Lower lobe of right lung (tissue), 2 donors: ENCODE measurements at regions not wholly inside any gene's neighbourhood (a gene's known extent, or its start where the extent isn't known, plus 50 kb on each side); places are given as distances from the start of the nearest gene placed in this dataset.

Experiments
- ATAC-seq, 2 donors: fragments of 200-7000 bp; cut with Tn5 transposase; one replicate each; pipeline ENCODE4 v1.9.1; 2020 to 2022; ENCODE audit warnings: mild to moderate bottlenecking in 2 of 2, moderate library complexity in 2 of 2
- DNase-seq: peaks from one replicate; pipeline ENCODE4 v3.0.0-alpha.2; 2020
- H3K27ac ChIP-seq: fragments of 200-600 bp; one replicate; pipeline ENCODE4 v1.8.0; 2022
- H3K27me3 ChIP-seq: fragments of 200-600 bp; one replicate; pipeline ENCODE4 v1.8.0; 2022; ENCODE audit warnings: low read depth
- H3K36me3 ChIP-seq: fragments of 200-600 bp; one replicate; pipeline ENCODE4 v1.8.0; 2022; ENCODE audit warnings: mild to moderate bottlenecking
- H3K4me1 ChIP-seq: fragments of 200-600 bp; one replicate; pipeline ENCODE4 v1.8.0; 2022
- H3K4me3 ChIP-seq: fragments of 200-600 bp; one replicate; pipeline ENCODE4 v1.8.0; 2022; ENCODE audit warnings: mild to moderate bottlenecking
- H3K9me3 ChIP-seq: fragments of 200-600 bp; one replicate; pipeline ENCODE4 v1.8.0; 2022
- CTCF ChIP-seq: fragments of 200-600 bp; IDR thresholded peaks from one replicate; pipeline ENCODE4 v1.8.0; 2022; ENCODE audit warnings: antibody characterized with exemption, mild to moderate bottlenecking
- intact Hi-C: fragments of 100-400 bp; cut with DNase I; formaldehyde crosslinking; loops from one replicate; pipeline ENCODE4 v1.11.0; 2022
- donor health status: DM: no; HTN: yes; CAD: no; lungs with severe emphysema.

- intact Hi-C loops = no loop called here
- ATAC-seq (no peak), DNase-seq (no peak)
- TF ChIP-seq CTCF = no peak
- H3K4me1 ChIP-seq = no peaks in the 10 kb centered on the region
- no peaks in the 10 kb centered on the region for H3K27me3 ChIP-seq
- no peaks in the 10 kb centered on the region for H3K9me3 ChIP-seq
- no peak overlapping the region for H3K27ac ChIP-seq
- H3K4me3 ChIP-seq = no peak overlapping the region
- H3K36me3 ChIP-seq = no peaks in the 10 kb centered on the region
These were observed 93.2 kb upstream of the LRIG1 start for GRCh38 chr3:66593978-66594377.

DNA sequence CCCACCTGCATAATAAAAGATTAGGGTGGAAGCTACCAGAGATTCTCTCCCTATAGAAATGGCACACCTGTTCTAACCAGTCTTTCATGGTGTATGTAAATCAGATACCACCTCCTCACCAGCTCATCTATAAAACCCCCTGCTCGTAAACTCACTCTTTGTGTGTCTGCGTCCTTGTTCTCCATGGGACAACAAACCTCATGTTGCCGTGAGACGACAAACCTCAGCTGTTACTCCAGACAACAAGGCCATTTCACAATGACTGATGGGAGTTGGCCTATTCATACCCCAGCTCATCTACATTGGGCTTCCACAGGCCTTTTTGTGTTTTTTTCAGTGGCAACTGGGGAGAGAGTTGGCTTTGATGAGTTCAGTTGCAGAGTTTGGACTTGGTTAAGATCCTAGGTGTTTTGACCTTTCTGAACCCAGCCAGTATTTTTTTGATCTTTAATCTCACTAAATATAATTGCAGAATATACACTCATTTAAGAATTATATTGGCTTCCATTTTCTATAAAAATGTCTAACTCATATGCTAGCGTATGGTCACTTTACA, 96.6 kb upstream of the LRIG1 start:
- ATAC-seq (no peak), DNase-seq (no peak)
- no peaks in the 10 kb centered on the region for H3K9me3 ChIP-seq
- TF ChIP-seq CTCF = no peak
- no peaks in the 10 kb centered on the region for H3K36me3 ChIP-seq
- H3K27ac ChIP-seq = no peak overlapping the region
- no peaks in the 10 kb centered on the region for H3K27me3 ChIP-seq
- H3K4me1 ChIP-seq = no peaks in the 10 kb centered on the region
- intact Hi-C loops = no loop called here
- H3K4me3 ChIP-seq = no peak overlapping the region

GRCh38 chr3:66598168-66598567, 97.3 kb upstream of the LRIG1 start:
- Histone ChIP-seq H3K9me3 (no peaks in the 10 kb centered on the region), H3K36me3 (no peaks in the 10 kb centered on the region), H3K4me3 (no peak overlapping the region), H3K27ac (no peak overlapping the region), H3K27me3 (no peaks in the 10 kb centered on the region), H3K4me1 (no peaks in the 10 kb centered on the region)
- DNase-seq (no peak), ATAC-seq (no peak)
- intact Hi-C loops = no loop called here
- TF ChIP-seq CTCF = no peak

DNA sequence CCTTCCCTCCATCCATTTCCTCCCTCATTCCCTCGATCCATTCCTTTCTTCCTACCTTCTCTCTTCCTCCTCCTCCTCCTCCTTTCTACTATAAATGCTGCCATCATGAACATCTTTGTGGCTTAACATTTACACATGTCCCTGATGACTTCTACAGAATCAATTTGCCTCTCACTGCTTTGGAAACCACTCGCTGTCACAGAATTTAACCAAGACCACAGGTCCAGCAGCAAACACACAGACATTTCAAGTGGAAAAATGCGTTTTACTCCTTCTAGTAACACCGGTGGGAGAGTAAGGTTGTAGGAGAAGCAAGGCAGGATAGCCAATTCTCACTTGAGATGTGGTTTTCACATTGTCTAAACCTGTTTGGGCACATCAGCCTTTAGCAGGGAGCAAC, 101.4 kb upstream of the LRIG1 start:
- no peaks in the 10 kb centered on the region for H3K4me1 ChIP-seq
- DNase-seq (no peak), ATAC-seq (no peak)
- no peaks in the 10 kb centered on the region for H3K27me3 ChIP-seq
- TF ChIP-seq CTCF = no peak
- intact Hi-C loops = no loop called here
- no peaks in the 10 kb centered on the region for H3K9me3 ChIP-seq
- H3K36me3 ChIP-seq = no peaks in the 10 kb centered on the region
- H3K27ac ChIP-seq = no peak overlapping the region
- no peak overlapping the region for H3K4me3 ChIP-seq

DNA sequence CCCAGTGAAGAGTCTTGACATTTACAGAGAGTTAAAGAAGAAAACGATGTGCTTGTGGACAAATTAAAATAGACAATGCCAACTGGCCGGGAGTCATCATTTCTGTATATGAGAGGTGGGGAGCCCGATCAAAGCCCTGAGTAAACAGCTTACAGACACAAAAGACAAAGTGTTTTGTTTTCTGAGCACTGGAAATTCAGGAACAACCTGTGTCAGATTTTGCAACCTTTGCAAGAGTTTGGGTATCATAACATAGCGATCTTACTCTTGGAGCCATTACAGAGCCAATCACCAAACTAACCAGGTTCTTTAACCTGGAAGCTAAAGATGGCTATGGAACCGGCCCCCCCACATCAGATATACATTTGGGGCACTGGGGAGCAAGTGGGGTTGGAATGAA, 101.9 kb upstream of the LRIG1 start:
- no peak for TF ChIP-seq CTCF
- no peaks in the 10 kb centered on the region for H3K36me3 ChIP-seq
- no peaks in the 10 kb centered on the region for H3K4me1 ChIP-seq
- DNase-seq = no peak
- intact Hi-C loops = no loop called here
- no peak overlapping the region for H3K27ac ChIP-seq
- no peaks in the 10 kb centered on the region for H3K27me3 ChIP-seq
- H3K4me3 ChIP-seq = no peak overlapping the region
- H3K9me3 ChIP-seq = no peaks in the 10 kb centered on the region
- ATAC-seq = no peak

- Histone ChIP-seq H3K36me3 (no peaks in the 10 kb centered on the region), H3K27me3 (no peaks in the 10 kb centered on the region), H3K4me3 (no peak overlapping the region), H3K4me1 (no peaks in the 10 kb centered on the region), H3K27ac (no peak overlapping the region), H3K9me3 (no peaks in the 10 kb centered on the region)
- ATAC-seq (no peak), DNase-seq (no peak)
- intact Hi-C loops = no loop called here
- TF ChIP-seq CTCF = no peak
These were observed 102.4 kb upstream of the LRIG1 start for GRCh38 chr3:66603151-66603611.
